ENCODE measurements at regions not wholly inside any gene's neighbourhood (a gene's known extent, or its start where the extent isn't known, plus 50 kb on each side); places are given as distances from the start of the nearest gene placed in this dataset.

DNA sequence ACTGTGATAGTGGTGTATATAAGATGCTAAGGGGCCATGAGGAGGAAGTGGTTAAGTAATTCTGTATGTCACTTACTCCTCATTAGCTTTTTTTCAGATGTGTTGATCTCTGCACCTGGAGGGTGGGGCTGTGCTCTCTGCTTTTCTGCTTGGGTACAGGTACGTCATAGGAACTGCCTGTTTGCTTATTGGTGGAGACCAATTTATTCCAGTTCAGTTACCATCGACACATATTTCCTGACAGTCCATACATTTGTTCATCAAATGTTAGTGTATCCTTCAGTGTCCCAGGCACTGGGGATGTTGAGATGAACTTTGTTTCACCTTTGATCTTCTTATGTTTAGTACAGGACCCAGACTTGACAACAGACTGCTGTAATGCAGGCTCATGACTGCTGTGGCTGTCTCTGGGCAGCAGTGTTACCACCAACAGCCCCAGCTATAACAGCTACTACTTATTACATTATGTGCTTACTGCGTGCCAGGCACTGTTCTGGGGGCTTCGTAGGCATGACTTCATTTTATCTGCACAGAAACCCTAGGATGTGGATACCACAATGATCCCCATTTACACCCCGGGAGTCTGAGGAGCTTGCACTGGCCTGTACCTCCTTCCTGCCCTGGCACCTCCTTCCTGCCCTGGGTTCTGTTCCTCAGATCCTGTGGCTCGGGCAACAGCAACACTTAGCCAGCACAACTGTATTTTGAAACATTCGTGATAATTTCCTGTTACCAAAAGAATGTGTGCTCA lies 87.4 kb downstream of the BUB3 start:
- Histone ChIP-seq H3K27me3 (replicated peaks in 1 of 4; ENCODE audit: control insufficient read depth in 3 of 4, extremely low read depth in 1 of 4, insufficient read depth in 3 of 4, low read length in 3 of 4) (no peaks in the 10 kb centered on the region), H2BK15ac (ENCODE audit: low read length) (no peak overlapping the region), H3K79me2 (ENCODE audit: control insufficient read depth in 1 of 2, insufficient read depth in 2 of 2, low read length in 2 of 2) (no peaks in the 10 kb centered on the region), H3K4me2 (ENCODE audit: insufficient read depth in 1 of 2, low read depth in 2 of 2, low read length in 2 of 2) (no peak overlapping the region), H2BK12ac (ENCODE audit: low read depth, low read length) (no peak overlapping the region), H3K14ac (ENCODE audit: insufficient read length) (no peak overlapping the region), H2AK5ac (ENCODE audit: low read depth, low read length) (no peak overlapping the region), H2AFZ (ENCODE audit: low read length) (no peak overlapping the region), H3K4me3 (ENCODE audit: extremely low read depth in 1 of 4, insufficient read depth in 2 of 4, low read depth in 3 of 4, low read length in 4 of 4) (no peak overlapping the region), H3K9ac (replicated peaks in 1 of 4; ENCODE audit: extremely low read depth in 1 of 4, low read depth in 3 of 4, low read length in 3 of 4) (no peak overlapping the region), H3K9me3 (ENCODE audit: insufficient read depth in 2 of 2, low read depth in 1 of 2, low read length in 1 of 2) (no peaks in the 10 kb centered on the region), H3K36me3 (ENCODE audit: control insufficient read depth in 2 of 4, insufficient read depth in 4 of 4, low read length in 3 of 4) (no peaks in the 10 kb centered on the region), H3K4me1 (replicated peaks in 1 of 4; ENCODE audit: control insufficient read depth in 3 of 4, insufficient read depth in 4 of 4, low read length in 3 of 4) (no peaks in the 10 kb centered on the region), H4K8ac (ENCODE audit: extremely low read depth, insufficient read depth, low read length) (no peak overlapping the region), H3K23ac (ENCODE audit: insufficient read length) (no peak overlapping the region), H4K20me1 (replicated peaks in 1 of 2; ENCODE audit: control insufficient read depth in 1 of 2, insufficient read depth in 2 of 2, low read length in 2 of 2) (no peaks in the 10 kb centered on the region), H3K27ac (ENCODE audit: low read depth, low read length) (no peak overlapping the region), H4K5ac (ENCODE audit: insufficient read length, low read depth, low read length) (no peak overlapping the region), H3K79me1 (ENCODE audit: low read depth, low read length) (no peaks in the 10 kb centered on the region), H2BK20ac (ENCODE audit: low read length) (no peak overlapping the region), H2BK5ac (ENCODE audit: low read depth, low read length) (no peak overlapping the region), H3K4ac (replicated peaks; ENCODE audit: insufficient read length, low read depth, low read length) (no peak overlapping the region), H2BK120ac (replicated peaks; ENCODE audit: low read depth, low read length) (no peak overlapping the region), H3K23me2 (ENCODE audit: low read depth, low read length) (no peaks in the 10 kb centered on the region), H4K91ac (replicated peaks; ENCODE audit: insufficient read length, low read length) (no peak overlapping the region), H3K18ac (ENCODE audit: extremely low read depth, low read length) (no peak overlapping the region), H3K56ac (replicated peaks; ENCODE audit: insufficient read length, low read depth, low read length) (no peak overlapping the region)
- DNase-seq (ENCODE audit: low read depth in 1 of 2, low spot score in 2 of 2) (no peak), FAIRE-seq (no peak)
- CTCF ChIA-PET (ENCODE audit: partially characterized antibody) = interaction anchor here (1.5 kb wide), 1 partner anchor 185 kb away, joined by 3 read pairs; no protein-coding TSS in a partner anchor
- POLR2A ChIA-PET (ENCODE audit: partially characterized antibody) = no interaction called here
- TF ChIP-seq RXRA (IDR thresholded peaks at IDR 0.05; ENCODE audit: insufficient read depth, low read depth, low read length) (no peak), RFX5 (IDR thresholded peaks at IDR 0.05; ENCODE audit: borderline replicate concordance, low read depth, low read length) (0 out of 2 replicates have a peak, but pooled peaks have one; percentile 25), SIRT6 (IDR thresholded peaks at IDR 0.05; ENCODE audit: low read length) (no peak)
- WGBS, 2 experiments (ENCODE audit: extremely low coverage in 1 of 2, insufficient coverage in 1 of 2, insufficient read length in 1 of 2, insufficient replicate concordance in 2 of 2, low coverage in 1 of 2, low lambda C conversion rate in 2 of 2, missing lambda C conversion rate in 1 of 2) = 83% methylated on average over 7 of the region's 7 CpGs; no CpG with 5 or more reads in 1 of the 2 experiments

All from H1 (cell line).